ENCODE measurements at regions not wholly inside any gene's neighbourhood (a gene's known extent, or its start where the extent isn't known, plus 50 kb on each side); places are given as distances from the start of the nearest gene placed in this dataset.

GRCh38 chr6:67875877-67876383, 759.2 kb upstream of the ADGRB3 start (continued):
- TF ChIP-seq, protein P1, sequence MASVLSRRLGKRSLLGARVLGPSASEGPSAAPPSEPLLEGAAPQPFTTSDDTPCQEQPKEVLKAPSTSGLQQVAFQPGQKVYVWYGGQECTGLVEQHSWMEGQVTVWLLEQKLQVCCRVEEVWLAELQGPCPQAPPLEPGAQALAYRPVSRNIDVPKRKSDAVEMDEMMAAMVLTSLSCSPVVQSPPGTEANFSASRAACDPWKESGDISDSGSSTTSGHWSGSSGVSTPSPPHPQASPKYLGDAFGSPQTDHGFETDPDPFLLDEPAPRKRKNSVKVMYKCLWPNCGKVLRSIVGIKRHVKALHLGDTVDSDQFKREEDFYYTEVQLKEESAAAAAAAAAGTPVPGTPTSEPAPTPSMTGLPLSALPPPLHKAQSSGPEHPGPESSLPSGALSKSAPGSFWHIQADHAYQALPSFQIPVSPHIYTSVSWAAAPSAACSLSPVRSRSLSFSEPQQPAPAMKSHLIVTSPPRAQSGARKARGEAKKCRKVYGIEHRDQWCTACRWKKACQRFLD (CRISPR knock-in tag; IDR thresholded peaks at IDR 0.05): no peak
- TF ChIP-seq ZNF778 (CRISPR knock-in tag; IDR thresholded peaks at IDR 0.05) (no peak), KAT2B (IDR thresholded peaks at IDR 0.05; ENCODE audit: low read depth, low read length) (no peak), TOE1 (IDR thresholded peaks at IDR 0.05; ENCODE audit: borderline replicate concordance) (no peak), TOE1 (CRISPR knock-in tag; IDR thresholded peaks at IDR 0.05; ENCODE audit: borderline replicate concordance, low read depth) (no peak), RB1 (IDR thresholded peaks at IDR 0.05; ENCODE audit: low read depth) (no peak), FOXJ3 (CRISPR knock-in tag; IDR thresholded peaks at IDR 0.05) (no peak), E2F3 (CRISPR knock-in tag; IDR thresholded peaks at IDR 0.05) (no peak), ZNF263 (CRISPR knock-in tag; IDR thresholded peaks at IDR 0.05; ENCODE audit: borderline replicate concordance) (no peak), EP300 (IDR thresholded peaks at IDR 0.05; ENCODE audit: low read length) (no peak), HMGXB4 (CRISPR knock-in tag; IDR thresholded peaks at IDR 0.05) (no peak), RAD21 (CRISPR knock-in tag; conservative IDR thresholded peaks at IDR 0.05 in 1 of 2, IDR thresholded peaks at IDR 0.05 in 1 of 2) (no peak), ZNF23 (CRISPR knock-in tag; IDR thresholded peaks at IDR 0.05) (no peak), NFXL1 (CRISPR knock-in tag; IDR thresholded peaks at IDR 0.05) (no peak), CC2D1A (IDR thresholded peaks at IDR 0.05) (no peak), ZSCAN29 (IDR thresholded peaks at IDR 0.05) (no peak)
- TF ChIP-seq, protein P2, sequence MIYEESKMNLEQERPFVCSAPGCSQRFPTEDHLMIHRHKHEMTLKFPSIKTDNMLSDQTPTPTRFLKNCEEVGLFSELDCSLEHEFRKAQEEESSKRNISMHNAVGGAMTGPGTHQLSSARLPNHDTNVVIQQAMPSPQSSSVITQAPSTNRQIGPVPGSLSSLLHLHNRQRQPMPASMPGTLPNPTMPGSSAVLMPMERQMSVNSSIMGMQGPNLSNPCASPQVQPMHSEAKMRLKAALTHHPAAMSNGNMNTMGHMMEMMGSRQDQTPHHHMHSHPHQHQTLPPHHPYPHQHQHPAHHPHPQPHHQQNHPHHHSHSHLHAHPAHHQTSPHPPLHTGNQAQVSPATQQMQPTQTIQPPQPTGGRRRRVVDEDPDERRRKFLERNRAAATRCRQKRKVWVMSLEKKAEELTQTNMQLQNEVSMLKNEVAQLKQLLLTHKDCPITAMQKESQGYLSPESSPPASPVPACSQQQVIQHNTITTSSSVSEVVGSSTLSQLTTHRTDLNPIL (CRISPR knock-in tag; IDR thresholded peaks at IDR 0.05): no peak
- TF ChIP-seq, protein P3, sequence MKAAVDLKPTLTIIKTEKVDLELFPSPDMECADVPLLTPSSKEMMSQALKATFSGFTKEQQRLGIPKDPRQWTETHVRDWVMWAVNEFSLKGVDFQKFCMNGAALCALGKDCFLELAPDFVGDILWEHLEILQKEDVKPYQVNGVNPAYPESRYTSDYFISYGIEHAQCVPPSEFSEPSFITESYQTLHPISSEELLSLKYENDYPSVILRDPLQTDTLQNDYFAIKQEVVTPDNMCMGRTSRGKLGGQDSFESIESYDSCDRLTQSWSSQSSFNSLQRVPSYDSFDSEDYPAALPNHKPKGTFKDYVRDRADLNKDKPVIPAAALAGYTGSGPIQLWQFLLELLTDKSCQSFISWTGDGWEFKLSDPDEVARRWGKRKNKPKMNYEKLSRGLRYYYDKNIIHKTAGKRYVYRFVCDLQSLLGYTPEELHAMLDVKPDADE (conservative IDR thresholded peaks at IDR 0.05; ENCODE audit: control insufficient read depth, low read depth, low read length): no peak
- TF ChIP-seq, protein P4, sequence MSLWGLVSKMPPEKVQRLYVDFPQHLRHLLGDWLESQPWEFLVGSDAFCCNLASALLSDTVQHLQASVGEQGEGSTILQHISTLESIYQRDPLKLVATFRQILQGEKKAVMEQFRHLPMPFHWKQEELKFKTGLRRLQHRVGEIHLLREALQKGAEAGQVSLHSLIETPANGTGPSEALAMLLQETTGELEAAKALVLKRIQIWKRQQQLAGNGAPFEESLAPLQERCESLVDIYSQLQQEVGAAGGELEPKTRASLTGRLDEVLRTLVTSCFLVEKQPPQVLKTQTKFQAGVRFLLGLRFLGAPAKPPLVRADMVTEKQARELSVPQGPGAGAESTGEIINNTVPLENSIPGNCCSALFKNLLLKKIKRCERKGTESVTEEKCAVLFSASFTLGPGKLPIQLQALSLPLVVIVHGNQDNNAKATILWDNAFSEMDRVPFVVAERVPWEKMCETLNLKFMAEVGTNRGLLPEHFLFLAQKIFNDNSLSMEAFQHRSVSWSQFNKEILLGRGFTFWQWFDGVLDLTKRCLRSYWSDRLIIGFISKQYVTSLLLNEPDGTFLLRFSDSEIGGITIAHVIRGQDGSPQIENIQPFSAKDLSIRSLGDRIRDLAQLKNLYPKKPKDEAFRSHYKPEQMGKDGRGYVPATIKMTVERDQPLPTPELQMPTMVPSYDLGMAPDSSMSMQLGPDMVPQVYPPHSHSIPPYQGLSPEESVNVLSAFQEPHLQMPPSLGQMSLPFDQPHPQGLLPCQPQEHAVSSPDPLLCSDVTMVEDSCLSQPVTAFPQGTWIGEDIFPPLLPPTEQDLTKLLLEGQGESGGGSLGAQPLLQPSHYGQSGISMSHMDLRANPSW (CRISPR knock-in tag; IDR thresholded peaks at IDR 0.05): no peak
- TF ChIP-seq, protein P5, sequence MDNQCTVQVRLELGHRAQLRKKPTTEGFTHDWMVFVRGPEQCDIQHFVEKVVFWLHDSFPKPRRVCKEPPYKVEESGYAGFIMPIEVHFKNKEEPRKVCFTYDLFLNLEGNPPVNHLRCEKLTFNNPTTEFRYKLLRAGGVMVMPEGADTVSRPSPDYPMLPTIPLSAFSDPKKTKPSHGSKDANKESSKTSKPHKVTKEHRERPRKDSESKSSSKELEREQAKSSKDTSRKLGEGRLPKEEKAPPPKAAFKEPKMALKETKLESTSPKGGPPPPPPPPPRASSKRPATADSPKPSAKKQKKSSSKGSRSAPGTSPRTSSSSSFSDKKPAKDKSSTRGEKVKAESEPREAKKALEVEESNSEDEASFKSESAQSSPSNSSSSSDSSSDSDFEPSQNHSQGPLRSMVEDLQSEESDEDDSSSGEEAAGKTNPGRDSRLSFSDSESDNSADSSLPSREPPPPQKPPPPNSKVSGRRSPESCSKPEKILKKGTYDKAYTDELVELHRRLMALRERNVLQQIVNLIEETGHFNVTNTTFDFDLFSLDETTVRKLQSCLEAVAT (IDR thresholded peaks at IDR 0.05): no peak

Data from K562 (cell line).